ENCODE measurements at regions not wholly inside any gene's neighbourhood (a gene's known extent, or its start where the extent isn't known, plus 50 kb on each side); places are given as distances from the start of the nearest gene placed in this dataset.
"Not testable (repeated sequence)": the region's sequence is repeated elsewhere in the genome, so short reads cannot be mapped to it uniquely, and the experiment has no call there.

DNA sequence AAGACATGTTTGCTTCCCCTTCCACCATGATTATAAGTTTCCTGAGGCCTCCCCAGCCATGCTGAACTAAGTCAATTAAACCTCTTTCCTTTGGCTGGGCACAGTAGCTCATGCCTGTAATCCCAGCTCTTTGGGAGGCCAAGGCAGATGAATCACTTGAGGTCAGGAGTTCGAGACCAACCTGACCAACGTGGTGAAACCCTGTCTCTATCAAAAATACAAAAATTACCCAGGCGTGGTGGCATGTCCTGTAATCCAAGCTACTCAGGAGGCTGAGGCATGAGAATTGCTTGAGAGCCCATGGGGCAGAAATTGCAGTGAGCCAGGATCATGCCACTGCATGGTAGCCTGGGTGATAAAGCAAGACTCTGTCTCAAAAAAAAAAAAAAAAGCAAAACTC is 130.2 kb upstream of the CDKN3 start:
- not testable (repeated sequence) for DNase-seq

DNA sequence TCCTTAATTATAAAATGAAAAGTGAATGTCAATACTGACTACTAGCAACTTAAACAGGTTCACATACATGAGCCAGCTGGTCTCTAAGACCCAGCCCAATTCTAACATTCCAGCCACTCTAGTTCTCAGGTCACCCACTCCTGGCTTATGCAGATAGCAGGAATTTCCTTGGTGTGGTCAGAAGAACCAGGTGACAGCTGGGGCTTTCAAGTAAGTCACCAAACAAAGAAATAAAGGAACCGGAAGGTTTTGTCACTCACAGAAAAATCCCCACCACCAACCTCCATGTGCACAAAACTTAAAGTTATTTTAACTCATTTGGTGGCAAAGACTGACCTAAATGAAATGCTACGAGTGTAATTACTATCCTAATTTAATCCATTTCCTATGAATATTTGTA is 129.6 kb upstream of the CDKN3 start:
- DNase-seq: no peak

GRCh38 chr14:54275997-54276725 is 120.6 kb upstream of the CDKN3 start:
- no peak for DNase-seq

- DNase-seq: no peak
These were observed 118.7 kb upstream of the CDKN3 start for GRCh38 chr14:54278087-54278486.

- no peak for DNase-seq
These were observed 118.0 kb upstream of the CDKN3 start for GRCh38 chr14:54278665-54279295.

- DNase-seq: no peak
These were observed 114.0 kb upstream of the CDKN3 start for GRCh38 chr14:54282849-54283248.

GRCh38 chr14:54285030-54285429 is 111.8 kb upstream of the CDKN3 start:
- no peak for DNase-seq

DNA sequence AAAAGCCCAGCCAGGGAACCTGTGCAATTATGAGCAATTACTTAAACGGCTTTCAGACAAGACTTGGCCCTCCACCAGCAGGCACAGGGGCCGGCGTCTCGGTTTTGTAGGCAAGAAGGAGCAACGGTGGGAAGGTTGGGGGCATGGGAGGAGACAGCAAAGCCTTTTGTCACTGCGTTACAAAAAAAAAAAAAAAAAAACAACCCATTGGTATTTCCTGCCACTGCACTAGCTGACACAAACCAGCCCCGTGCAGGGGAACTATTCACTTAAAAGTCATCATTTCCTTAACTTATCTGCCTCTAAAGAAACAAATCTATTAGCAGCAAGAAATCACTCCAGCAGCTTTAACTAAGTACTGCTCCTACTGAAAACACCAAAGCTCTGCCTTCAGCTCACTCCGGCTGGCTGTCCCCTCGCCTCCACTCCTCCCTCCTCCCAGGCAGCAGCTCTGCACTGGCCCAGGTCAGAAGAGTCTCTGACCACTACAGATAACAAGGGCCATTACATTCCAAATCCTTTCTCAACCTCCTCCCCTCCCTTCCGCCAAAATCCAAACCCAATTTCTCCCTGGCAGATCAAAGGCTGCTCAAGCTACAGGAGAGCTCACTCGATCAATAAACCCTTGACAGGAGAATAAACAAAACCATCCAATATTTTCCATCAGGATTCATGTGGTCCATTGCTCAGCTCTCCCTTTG is 105.2 kb upstream of the CDKN3 start:
- DNase-seq: no peak

DNA sequence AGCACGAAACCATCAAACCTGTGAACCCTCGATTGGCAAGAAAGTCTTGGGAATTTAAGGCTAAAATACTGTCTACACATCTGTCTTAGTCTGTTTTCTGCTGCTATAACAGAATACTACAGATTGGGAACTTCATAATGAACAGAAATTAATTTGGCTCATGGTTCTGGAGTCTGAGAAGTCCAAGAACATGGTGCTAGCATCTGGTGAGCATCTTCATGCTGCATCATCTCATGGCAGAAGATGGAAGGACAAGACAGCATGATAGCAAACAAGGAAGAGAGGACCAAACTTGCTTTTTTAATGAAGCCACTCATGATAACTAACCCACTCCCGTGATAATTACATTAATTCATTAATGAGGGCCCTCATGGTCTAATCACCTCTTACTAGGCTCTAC is 102.0 kb upstream of the CDKN3 start:
- no peak for DNase-seq

DNA sequence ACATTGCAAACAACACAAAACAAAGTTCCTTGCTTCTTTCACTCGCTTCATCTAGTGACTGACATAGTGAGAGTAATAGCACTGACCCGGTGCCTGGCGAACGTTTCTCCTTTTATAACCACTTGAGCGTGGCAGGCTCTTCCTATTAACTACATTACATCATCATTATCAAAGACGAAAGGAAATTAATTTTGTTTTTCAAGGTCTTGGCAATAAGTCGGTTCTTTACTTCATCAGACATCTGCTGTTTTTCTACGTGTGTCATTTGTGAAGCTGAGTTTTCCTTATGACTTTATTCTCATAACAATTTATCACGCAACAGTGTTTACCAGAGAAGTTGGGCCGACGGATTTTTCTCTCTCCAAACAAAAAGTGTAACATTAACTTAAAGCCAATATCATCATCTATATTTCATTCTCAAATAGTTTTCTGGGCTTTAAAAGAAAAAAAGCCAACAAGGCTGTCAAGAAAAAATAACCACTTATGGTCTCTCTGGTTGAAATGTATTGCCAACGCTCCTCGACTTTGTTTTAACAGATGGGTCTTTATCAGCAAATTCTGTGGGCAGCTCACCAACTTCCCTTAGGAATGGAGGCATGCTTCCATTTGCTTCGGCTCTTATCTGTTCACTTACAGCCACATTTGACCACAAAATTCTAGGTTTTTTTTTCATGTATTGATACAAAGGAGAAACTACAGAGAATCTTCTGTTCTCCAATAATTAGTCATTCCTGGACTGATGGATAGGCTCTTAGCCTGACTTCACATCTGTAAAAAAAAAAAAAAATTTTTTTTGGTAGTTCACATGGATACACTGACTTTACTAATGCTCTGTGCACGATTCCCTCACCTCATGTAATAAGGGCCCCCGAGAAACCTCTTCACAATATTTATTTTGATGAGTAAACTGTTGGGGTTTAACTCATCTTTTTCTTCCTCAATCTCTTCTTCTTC is 97.1 kb upstream of the CDKN3 start:
- DNase-seq: no peak

GRCh38 chr14:54300881-54301280 is 95.9 kb upstream of the CDKN3 start:
- DNase-seq: no peak

GRCh38 chr14:54301359-54301758 is 95.4 kb upstream of the CDKN3 start:
- DNase-seq: no peak

DNA sequence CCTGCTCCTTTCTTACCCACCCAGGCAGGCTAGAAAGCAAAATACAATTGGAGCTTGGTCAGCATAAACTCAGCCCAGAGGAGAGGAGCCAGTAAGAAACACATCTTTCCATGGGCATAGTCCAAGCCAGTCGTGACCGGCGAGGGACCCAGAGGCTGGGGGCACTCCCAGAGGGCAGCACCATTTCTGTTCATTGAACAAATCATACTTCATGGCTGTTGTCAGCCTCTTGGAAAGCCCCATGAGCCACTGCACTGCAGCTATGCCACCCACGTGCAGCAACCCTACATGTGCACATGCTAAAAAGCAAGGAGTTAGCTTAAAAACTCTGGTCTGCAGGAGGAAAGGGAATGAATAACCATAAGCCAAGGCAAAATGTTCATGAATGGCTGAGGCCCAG is 90.0 kb upstream of the CDKN3 start:
- no peak for DNase-seq

DNA sequence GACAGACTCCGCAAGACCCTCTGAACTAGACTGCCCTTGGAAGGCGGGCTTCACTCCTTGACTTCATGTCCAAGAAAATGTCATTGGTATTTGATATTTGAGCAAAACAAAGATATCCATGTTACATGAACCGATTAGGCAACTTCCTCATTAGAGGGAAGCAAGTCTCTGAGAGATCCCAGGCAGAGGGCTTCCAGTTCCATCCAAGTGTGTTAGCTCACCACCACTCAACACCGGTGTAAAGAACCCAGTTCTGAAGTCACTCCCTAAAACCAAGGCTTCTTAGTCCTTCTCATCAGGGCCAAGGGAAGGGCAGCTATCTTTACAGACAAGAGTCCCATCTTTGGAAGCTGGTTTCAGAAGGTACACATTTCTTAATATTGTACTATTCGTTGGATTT is 87.2 kb upstream of the CDKN3 start:
- no peak for DNase-seq

DNA sequence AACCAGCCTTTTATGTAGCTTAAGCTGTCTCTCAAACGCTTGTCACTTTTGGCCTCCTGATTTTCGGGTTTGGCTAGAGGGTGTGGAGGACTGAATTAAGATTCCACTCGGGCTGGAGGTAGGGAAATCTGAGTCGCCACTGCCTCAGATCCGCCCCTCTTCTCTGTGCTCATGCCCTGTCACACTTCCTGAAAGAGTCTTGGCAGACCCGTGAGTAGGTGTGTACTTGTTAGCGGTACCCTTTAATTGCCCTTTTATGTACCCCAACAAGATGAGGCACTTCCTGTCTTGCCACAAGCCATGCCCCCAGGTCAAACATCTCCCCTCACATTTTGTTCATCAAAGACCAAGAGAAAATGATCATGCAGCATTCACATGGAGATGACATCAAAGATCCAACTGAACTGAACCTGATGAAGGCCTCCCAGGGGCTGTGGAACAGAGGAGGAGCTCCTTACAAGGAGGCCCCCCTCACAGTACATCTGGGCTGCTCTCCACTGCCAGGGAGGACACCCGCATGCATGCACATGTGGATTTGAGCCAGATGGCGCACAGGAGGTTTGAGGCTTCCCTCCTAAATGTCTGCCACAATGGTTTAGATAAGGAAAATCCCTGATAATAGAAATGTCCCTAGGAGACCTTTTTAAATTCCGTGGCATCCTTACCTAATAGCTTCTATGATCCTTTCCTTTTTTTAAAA is 86.5 kb upstream of the CDKN3 start:
- DNase-seq: no peak

- no peak for DNase-seq
These were observed 86.0 kb upstream of the CDKN3 start for GRCh38 chr14:54310851-54311228.

DNA sequence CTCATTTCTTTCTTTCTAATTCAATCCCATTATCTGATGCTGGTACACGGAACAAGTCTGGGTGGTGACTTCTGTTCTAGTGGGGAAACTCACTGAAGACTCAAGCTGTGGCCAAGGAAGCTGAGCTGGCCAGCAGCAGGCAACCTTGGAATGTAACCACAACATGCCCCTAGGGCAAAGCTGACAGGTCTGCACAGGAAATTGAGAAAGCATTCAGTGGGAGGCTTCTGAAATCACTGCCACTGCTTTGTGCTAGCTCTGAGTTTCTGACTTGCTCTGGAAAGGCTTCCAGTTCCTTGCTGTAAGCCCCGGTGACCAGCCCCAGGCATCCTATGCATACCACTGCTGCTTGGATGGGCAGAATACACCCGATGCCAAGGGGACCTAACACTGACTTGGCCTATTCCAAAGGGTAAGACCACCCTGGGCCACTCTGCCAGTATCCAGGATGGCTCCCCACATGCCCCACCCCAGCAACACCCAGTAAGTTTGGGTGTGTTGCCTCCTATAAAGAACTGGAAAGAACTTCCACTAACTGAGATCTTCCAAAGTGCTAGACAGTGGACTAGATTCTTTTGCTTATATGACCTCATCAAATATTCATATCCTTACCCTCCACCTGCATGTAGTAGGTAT is 84.5 kb upstream of the CDKN3 start:
- DNase-seq: no peak

DNA sequence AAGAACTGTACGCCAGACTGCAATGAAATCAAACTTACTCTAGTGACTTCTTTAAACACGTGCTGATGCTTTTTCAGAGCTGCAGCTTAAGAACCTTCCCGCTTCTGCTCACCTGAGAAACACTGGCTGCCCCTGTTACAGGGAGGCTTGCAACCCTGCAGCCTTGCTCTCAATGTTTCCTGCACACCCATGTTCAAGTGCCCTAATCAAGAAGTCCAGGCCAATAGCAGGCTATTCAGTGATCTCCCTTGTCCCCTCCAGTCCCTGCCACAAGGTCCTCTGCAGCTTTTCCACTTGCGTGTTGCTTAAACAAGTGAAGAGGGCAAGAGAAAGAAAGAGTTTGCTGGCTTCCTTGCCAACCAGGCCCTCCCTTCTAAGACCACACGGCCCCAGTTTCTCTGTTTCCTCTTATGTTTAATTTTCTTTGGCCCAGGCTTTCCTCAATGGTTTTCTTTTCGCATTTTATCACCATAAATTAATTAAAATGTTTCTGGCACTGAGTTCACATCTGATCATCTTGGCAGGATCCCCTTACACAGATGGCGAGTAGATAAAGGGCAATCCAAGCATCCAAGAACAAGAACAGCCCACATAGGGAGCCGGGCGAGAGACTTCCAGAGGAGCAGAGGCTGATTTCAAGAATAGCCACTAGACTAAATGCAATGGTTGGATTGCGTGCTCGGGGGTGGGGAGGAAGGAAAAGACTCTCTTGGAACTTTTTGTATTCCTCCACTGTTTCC is 82.3 kb upstream of the CDKN3 start:
- DNase-seq: no peak

- DNase-seq: no peak
These were observed 80.2 kb upstream of the CDKN3 start for GRCh38 chr14:54316652-54317051.

DNA sequence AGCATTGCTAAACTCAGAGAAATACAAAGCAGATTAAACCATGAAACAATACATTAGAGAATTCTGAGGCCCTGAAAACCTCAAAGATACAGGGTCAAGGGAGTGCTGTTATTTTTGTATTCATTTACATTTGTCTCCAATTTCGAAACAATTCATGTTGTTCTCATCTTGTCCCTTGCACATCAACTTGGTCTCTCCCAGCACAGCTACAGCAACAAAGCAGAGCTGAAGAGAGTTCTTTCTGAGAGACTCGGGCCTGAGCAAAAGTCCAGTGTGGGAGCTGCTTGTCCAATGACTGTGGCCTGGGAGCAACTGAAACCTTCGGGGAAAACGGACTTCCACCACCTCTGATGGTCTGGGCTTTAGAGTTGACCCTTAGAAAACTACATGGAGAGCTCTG is 79.4 kb upstream of the CDKN3 start:
- no peak for DNase-seq

DNA sequence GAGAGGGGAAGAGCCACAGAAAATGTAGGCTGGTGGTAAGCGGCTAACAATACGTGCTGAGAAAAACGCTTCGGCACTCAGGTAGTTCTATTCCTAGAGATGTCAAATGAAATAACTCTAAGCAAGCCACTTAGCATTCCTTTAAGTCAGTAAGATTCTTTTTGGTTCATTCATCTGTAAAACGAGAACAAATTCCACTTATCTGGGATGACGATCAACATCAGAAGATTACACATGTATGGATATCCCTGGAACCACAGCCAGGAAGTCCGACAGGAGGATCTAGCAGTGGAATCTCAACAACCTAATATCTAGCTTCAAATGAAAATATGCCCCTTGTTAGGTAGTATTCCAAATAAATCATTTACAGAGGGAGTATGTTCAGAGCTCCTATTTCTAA is 74.6 kb upstream of the CDKN3 start:
- no peak for DNase-seq
